Gastroesophageal sphincter (tissue), 4 donors: ENCODE measurements at regions not wholly inside any gene's neighbourhood (a gene's known extent, or its start where the extent isn't known, plus 50 kb on each side); places are given as distances from the start of the nearest gene placed in this dataset.

Source experiments
- ATAC-seq: fragments of 150-250 bp; one replicate; pipeline ENCODE4 v1.9.1; 2016; ENCODE audit warnings: mild to moderate bottlenecking, moderate library complexity
- H3K27ac ChIP-seq, 4 donors: fragments of 200-600 bp; sonication (generic) in 3 of 4; 1 replicate in 3 of 4; 2 replicates in 1 of 4; pipeline ENCODE4 v1.5.1; 2016 to 2019
- H3K27me3 ChIP-seq: fragments of 200-600 bp; sonication (generic); one replicate; pipeline ENCODE4 v1.5.1; 2019
- H3K36me3 ChIP-seq, 2 donors: fragments of 200-600 bp; sonication (generic); one replicate each; pipeline ENCODE4 v1.5.1; 2019; ENCODE audit warnings: control low read depth in 1 of 2
- H3K4me1 ChIP-seq, 3 donors: fragments of 200-600 bp; sonication (generic); 1 replicate in 2 of 3; 2 replicates in 1 of 3; pipeline ENCODE4 v1.5.1; 2016 to 2019; ENCODE audit warnings: control low read depth in 2 of 3
- H3K4me3 ChIP-seq, 2 donors: fragments of 200-600 bp; sonication (generic); one replicate each; pipeline ENCODE4 v1.5.1; 2019; ENCODE audit warnings: mild to moderate bottlenecking in 1 of 2, moderate library complexity in 1 of 2
- H3K9me3 ChIP-seq, 3 donors: fragments of 200-600 bp; sonication (generic); one replicate each; pipeline ENCODE4 v1.5.1; 2017 to 2019; ENCODE audit warnings: control low read depth in 2 of 3
- CTCF ChIP-seq, 4 experiments: fragments of 200-600 bp in 2 of 4; fragments of 450-650 bp in 2 of 4; sonication (generic) in 1 of 4; IDR thresholded peaks; one replicate each; pipeline ENCODE4 v1.5.1; 2017 to 2019; ENCODE audit warnings: antibody characterized with exemption in 4 of 4, mild to moderate bottlenecking in 2 of 4, moderate library complexity in 2 of 4
- EP300 ChIP-seq: sonication (generic); formaldehyde crosslinking; IDR thresholded peaks from one replicate; pipeline ENCODE4 v1.6.1; 2017; ENCODE audit warnings: antibody characterized with exemption, mild to moderate bottlenecking
- POLR2A ChIP-seq, 2 donors: fragments of 450-650 bp; IDR thresholded peaks; one replicate each; pipeline ENCODE4 v1.6.1; 2017; ENCODE audit warnings: antibody characterized with exemption in 2 of 2, mild to moderate bottlenecking in 2 of 2, moderate library complexity in 1 of 2
- POLR2AphosphoS5 ChIP-seq: sonication (generic); formaldehyde crosslinking; IDR thresholded peaks from one replicate; pipeline ENCODE4 v1.6.1; 2017; ENCODE audit warnings: antibody characterized with exemption
- WGBS, 2 donors: methylation state at CpG; one replicate each; pipeline ENCODE4 v1.1.5; 2018; ENCODE audit warnings: low coverage in 1 of 2; 5-methylcytosine and 5-hydroxymethylcytosine counted together

GRCh38 chr1:103191327-103191726, 83.0 kb upstream of the COL11A1 start:
- no peak for ATAC-seq
- no peaks in the 10 kb centered on the region for H3K27me3 ChIP-seq

GRCh38 chr1:103190766-103191165, 82.4 kb upstream of the COL11A1 start:
- Histone ChIP-seq H3K27me3 (no peaks in the 10 kb centered on the region), H3K4me1 (no peaks in the 10 kb centered on the region), H3K4me3 (no peak overlapping the region), H3K36me3 (no peaks in the 10 kb centered on the region), H3K27ac (no peak overlapping the region), H3K9me3 (no peaks in the 10 kb centered on the region)
- WGBS, 2 donors = 75 to 86% methylated on average over 2 of the region's 2 CpGs
- TF ChIP-seq CTCF (IDR thresholded peaks at IDR 0.05) (no peak), EP300 (no peak)
- ATAC-seq = no peak

More at GRCh38 chr1:103191327-103191726, 83.0 kb upstream of the COL11A1 start:
- no peaks in the 10 kb centered on the region for H3K36me3 ChIP-seq
- 39 to 40% methylated on average over 2 of the region's 2 CpGs for WGBS, 2 donors
- H3K4me3 ChIP-seq = no peak overlapping the region
- H3K4me1 ChIP-seq = no peaks in the 10 kb centered on the region
- H3K27ac ChIP-seq = no peak overlapping the region
- H3K9me3 ChIP-seq = no peaks in the 10 kb centered on the region
- TF ChIP-seq CTCF (IDR thresholded peaks at IDR 0.05) = no peak
- TF ChIP-seq EP300 = no peak
- TF ChIP-seq POLR2A (IDR thresholded peaks at IDR 0.05) = no peak
- no peak for TF ChIP-seq POLR2AphosphoS5

GRCh38 chr1:103187673-103188072, 79.4 kb upstream of the COL11A1 start:
- ATAC-seq = no peak
- 80 to 89% methylated on average over 1 of the region's 1 CpG for WGBS, 2 donors

GRCh38 chr1:103180660-103181059, 72.3 kb upstream of the COL11A1 start:
- Histone ChIP-seq H3K4me3 (no peak overlapping the region), H3K9me3 (no peaks in the 10 kb centered on the region), H3K36me3 (no peaks in the 10 kb centered on the region), H3K27ac (no peak overlapping the region), H3K4me1 (no peaks in the 10 kb centered on the region), H3K27me3 (no peaks in the 10 kb centered on the region)
- 19 to 25% methylated on average over 3 of the region's 3 CpGs for WGBS, 2 donors
- TF ChIP-seq EP300 (no peak), CTCF (IDR thresholded peaks at IDR 0.05) (no peak), POLR2AphosphoS5 (no peak), POLR2A (IDR thresholded peaks at IDR 0.05) (no peak)
- no peak for ATAC-seq

More at GRCh38 chr1:103187673-103188072, 79.4 kb upstream of the COL11A1 start:
- H3K4me1 ChIP-seq = no peaks in the 10 kb centered on the region
- TF ChIP-seq POLR2A (IDR thresholded peaks at IDR 0.05) (no peak), CTCF (IDR thresholded peaks at IDR 0.05) (no peak), POLR2AphosphoS5 (no peak), EP300 (no peak)
- no peak overlapping the region for H3K4me3 ChIP-seq
- H3K27me3 ChIP-seq = no peaks in the 10 kb centered on the region
- no peaks in the 10 kb centered on the region for H3K9me3 ChIP-seq
- no peaks in the 10 kb centered on the region for H3K36me3 ChIP-seq
- no peak overlapping the region for H3K27ac ChIP-seq

GRCh38 chr1:103177108-103177775, 68.9 kb upstream of the COL11A1 start:
- H3K27me3 ChIP-seq = no peaks in the 10 kb centered on the region
- H3K4me3 ChIP-seq = no peak overlapping the region
- H3K36me3 ChIP-seq = no peaks in the 10 kb centered on the region
- TF ChIP-seq POLR2AphosphoS5 = no peak
- no peak for TF ChIP-seq CTCF (IDR thresholded peaks at IDR 0.05)
- TF ChIP-seq EP300 = no peak
- TF ChIP-seq POLR2A (IDR thresholded peaks at IDR 0.05) = no peak
- no peak overlapping the region for H3K27ac ChIP-seq
- no peaks in the 10 kb centered on the region for H3K9me3 ChIP-seq
- ATAC-seq = no peak
- no peaks in the 10 kb centered on the region for H3K4me1 ChIP-seq
- 55 to 61% methylated on average over 6 of the region's 6 CpGs for WGBS, 2 donors
